ENCODE measurements at regions not wholly inside any gene's neighbourhood (a gene's known extent, or its start where the extent isn't known, plus 50 kb on each side); places are given as distances from the start of the nearest gene placed in this dataset.

GRCh38 chr2:224259831-224260230, 142.1 kb downstream of the FAM124B start:
- no peak for TF ChIP-seq CTCF (IDR thresholded peaks at IDR 0.05; ENCODE audit: control extremely low read depth, extremely low read depth, low read depth, missing control alignments)
- CTCF ChIA-PET = interaction anchor here (1.0 kb wide), 1 partner anchor 290 kb away, joined by 3 read pairs; no protein-coding TSS in a partner anchor
- no peak for DNase-seq (ENCODE audit: extremely low spot score)
- POLR2A ChIA-PET = no interaction called here

GRCh38 chr2:224258059-224258458, 143.8 kb downstream of the FAM124B start:
- DNase-seq (ENCODE audit: extremely low spot score) = no peak
- POLR2A ChIA-PET = no interaction called here
- no peak for TF ChIP-seq CTCF (IDR thresholded peaks at IDR 0.05; ENCODE audit: control extremely low read depth, extremely low read depth, low read depth, missing control alignments)
- CTCF ChIA-PET = no interaction called here

- no peak for TF ChIP-seq CTCF (IDR thresholded peaks at IDR 0.05; ENCODE audit: control extremely low read depth, extremely low read depth, low read depth, missing control alignments)
- CTCF ChIA-PET = interaction anchor here (1.0 kb wide), 1 partner anchor 17 kb away, joined by 3 read pairs; no protein-coding TSS in a partner anchor
- POLR2A ChIA-PET = no interaction called here
- no peak for DNase-seq (ENCODE audit: extremely low spot score)
Observed at GRCh38 chr2:224257156-224257555, 144.8 kb downstream of the FAM124B start.

DNA sequence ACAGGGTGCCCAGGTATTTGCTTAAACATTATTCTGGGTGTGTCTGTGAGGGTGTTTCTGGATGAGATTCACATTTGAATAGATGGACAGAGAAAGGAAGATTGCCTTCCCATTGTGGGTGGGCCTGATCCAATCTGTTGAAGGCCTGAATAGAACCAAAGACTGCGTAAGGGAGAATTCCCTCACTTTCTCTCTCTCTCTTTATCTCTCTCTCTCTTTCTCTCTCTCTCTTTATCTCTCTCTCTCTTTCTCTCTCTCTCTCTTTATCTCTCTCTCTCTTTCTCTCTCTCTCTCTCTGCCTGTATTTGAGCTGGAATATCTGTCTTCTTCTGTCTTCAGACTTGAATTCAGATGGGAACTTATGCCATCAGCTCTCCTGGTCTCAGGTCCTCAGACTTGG, 148.4 kb downstream of the FAM124B start:
- ChIA-PET CTCF (interaction anchor here (1.0 kb wide), 1 partner anchor 31 kb away, joined by 3 read pairs; no protein-coding TSS in a partner anchor), POLR2A (no interaction called here)

GRCh38 chr2:224252631-224253030, 149.3 kb downstream of the FAM124B start:
- TF ChIP-seq CTCF (IDR thresholded peaks at IDR 0.05; ENCODE audit: control extremely low read depth, extremely low read depth, low read depth, missing control alignments) = no peak
- DNase-seq (ENCODE audit: extremely low spot score) = no peak
- CTCF ChIA-PET = interaction anchor here (1.1 kb wide), 1 partner anchor 31 kb away, joined by 4 read pairs; no protein-coding TSS in a partner anchor
- POLR2A ChIA-PET = no interaction called here

More for the DNA sequence above, 148.4 kb downstream of the FAM124B start:
- no peak for DNase-seq (ENCODE audit: extremely low spot score)
- no peak for TF ChIP-seq CTCF (IDR thresholded peaks at IDR 0.05; ENCODE audit: control extremely low read depth, extremely low read depth, low read depth, missing control alignments)

DNA sequence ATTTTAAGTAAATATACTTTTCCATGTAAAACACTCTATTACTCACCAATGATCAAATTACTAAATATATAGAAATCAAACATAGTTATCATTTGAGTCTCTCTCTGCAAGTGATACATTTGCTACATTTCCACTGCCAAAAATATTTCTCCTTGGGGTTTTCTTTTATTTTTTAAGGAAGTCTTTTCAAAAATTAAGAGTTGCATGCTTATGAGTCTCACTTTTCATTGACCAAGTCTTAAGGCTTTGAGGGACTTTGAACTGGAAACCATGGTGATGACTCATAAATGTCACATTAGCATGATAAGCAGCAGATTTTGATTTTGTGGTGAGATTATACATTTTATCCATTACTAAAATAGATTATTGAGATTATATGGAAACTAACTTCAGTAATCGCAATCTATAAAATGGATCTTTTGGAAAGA, 152.9 kb downstream of the FAM124B start:
- DNase-seq (ENCODE audit: extremely low spot score) = no peak
- ChIA-PET POLR2A (no interaction called here), CTCF (no interaction called here)
- TF ChIP-seq CTCF (IDR thresholded peaks at IDR 0.05; ENCODE audit: control extremely low read depth, extremely low read depth, low read depth, missing control alignments) = no peak

- no peak for TF ChIP-seq CTCF (IDR thresholded peaks at IDR 0.05; ENCODE audit: control extremely low read depth, extremely low read depth, low read depth, missing control alignments)
- ChIA-PET CTCF (no interaction called here), POLR2A (no interaction called here)
- DNase-seq (ENCODE audit: extremely low spot score) = no peak
Observed at GRCh38 chr2:224242561-224242960, 159.3 kb downstream of the FAM124B start.
